CD4-positive, alpha-beta memory T cell (primary cell): ENCODE measurements at regions not wholly inside any gene's neighbourhood (a gene's known extent, or its start where the extent isn't known, plus 50 kb on each side); places are given as distances from the start of the nearest gene placed in this dataset.

ENCODE experiments used
- CTCF ChIA-PET: fragments of 350-600 bp; sonication (Branson Sonifier 250); formaldehyde crosslinking; loops from one replicate; lab custom pipeline; 2021; ENCODE audit warnings: inconsistent platforms; ENCODE audit not compliant: partially characterized antibody; lab: Charles Lee
- POLR2A ChIA-PET: fragments of 350-600 bp; sonication (Branson Sonifier 250); formaldehyde crosslinking; loops from one replicate; lab custom pipeline; 2021; ENCODE audit not compliant: partially characterized antibody; lab: Charles Lee
- DNase-seq, 5 donors: peaks; one replicate each; pipeline versions ENCODE4 v3.0.0 to v3.0.0-alpha.2; 2020 to 2022; ENCODE audit warnings: mixed read lengths in 1 of 5
- H3K27ac ChIP-seq: one replicate; pipeline ENCODE4 v1.7.0; 2013; ENCODE audit warnings: low read depth, low read length
- H3K27me3 ChIP-seq: 2 replicates; pipeline ENCODE4 v1.7.0; 2013; ENCODE audit warnings: mild to moderate bottlenecking, low read length, moderate library complexity; ENCODE audit not compliant: insufficient read depth
- H3K36me3 ChIP-seq: 2 replicates; pipeline ENCODE4 v1.7.0; 2013; ENCODE audit warnings: mild to moderate bottlenecking, low read length, moderate library complexity; ENCODE audit not compliant: insufficient read depth
- H3K4me1 ChIP-seq: 2 replicates; pipeline ENCODE4 v1.7.0; 2013; ENCODE audit warnings: mild to moderate bottlenecking, low read length, moderate library complexity; ENCODE audit not compliant: insufficient read depth
- H3K4me3 ChIP-seq, 2 donors: one replicate each; pipeline ENCODE4 v1.7.0; 2013; ENCODE audit warnings: low read length in 2 of 2, mild to moderate bottlenecking in 1 of 2
- H3K9me3 ChIP-seq, 2 donors: one replicate each; pipeline ENCODE4 v1.7.0; 2013; ENCODE audit warnings: low read length in 2 of 2, control low read depth in 1 of 2; ENCODE audit not compliant: control insufficient read depth in 1 of 2
- H3K27ac Mint-ChIP-seq, 7 donors: one replicate each; pipeline ENCODE4 v1.8.0; 2020 to 2021; ENCODE audit warnings: mixed read lengths in 7 of 7, mild to moderate bottlenecking in 6 of 7, inconsistent platforms in 3 of 7, moderate library complexity in 3 of 7
- H3K27me3 Mint-ChIP-seq, 2 donors: one replicate each; pipeline ENCODE4 v1.8.0; 2020 to 2021; ENCODE audit warnings: mixed read lengths in 2 of 2
- H3K36me3 Mint-ChIP-seq, 2 donors: one replicate each; pipeline ENCODE4 v1.8.0; 2020 to 2021; ENCODE audit warnings: mixed read lengths in 2 of 2, inconsistent platforms in 1 of 2, mild to moderate bottlenecking in 1 of 2
- H3K4me1 Mint-ChIP-seq, 4 donors: one replicate each; pipeline ENCODE4 v1.8.0; 2020 to 2021; ENCODE audit warnings: mixed read lengths in 4 of 4, mild to moderate bottlenecking in 1 of 4
- H3K4me3 Mint-ChIP-seq, 8 donors: one replicate each; pipeline ENCODE4 v1.8.0; 2020 to 2021; ENCODE audit warnings: mixed read lengths in 8 of 8, mild to moderate bottlenecking in 7 of 8, moderate library complexity in 6 of 8, inconsistent platforms in 3 of 8
- H3K9me3 Mint-ChIP-seq, 8 donors: one replicate each; pipeline ENCODE4 v1.8.0; 2020 to 2021; ENCODE audit warnings: mixed read lengths in 8 of 8, mild to moderate bottlenecking in 5 of 8, inconsistent platforms in 3 of 8, moderate library complexity in 1 of 8
- intact Hi-C: fragments of 100-400 bp; cut with micrococcal nuclease; formaldehyde crosslinking; loops from one replicate; pipeline ENCODE4 v1.15.1; 2023

DNA sequence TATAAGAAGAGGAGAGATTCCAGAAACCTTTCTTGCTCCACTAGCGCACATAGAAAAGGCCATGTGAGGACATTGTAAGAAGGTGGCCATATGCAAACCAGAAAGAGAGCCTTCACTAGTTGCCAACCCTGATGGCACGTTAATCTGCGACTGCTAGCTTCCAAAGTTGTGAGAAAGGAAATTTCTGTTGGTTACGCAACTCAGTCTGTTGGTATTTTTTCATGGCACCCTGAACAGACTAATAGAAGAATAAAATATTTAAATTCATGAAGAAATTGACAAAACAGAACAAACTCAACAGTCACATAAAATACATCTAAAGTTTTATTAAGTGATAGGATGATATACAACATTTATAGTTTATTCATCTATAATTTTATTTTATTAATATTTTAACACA lies 625.9 kb upstream of the NRXN1 start:
- Mint-ChIP-seq H3K27me3 (no peaks in the 10 kb centered on the region), H3K4me3 (no peak overlapping the region), H3K4me1 (no peaks in the 10 kb centered on the region), H3K36me3 (no peaks in the 10 kb centered on the region), H3K27ac (no peak overlapping the region), H3K9me3 (peaks cover 3 to 9% (median 4%) of the 10 kb centered on the region in 8 donors)
- intact Hi-C loops: no loop called here
- no peak overlapping the region for H3K27ac ChIP-seq
- POLR2A ChIA-PET: no interaction called here
- no peaks in the 10 kb centered on the region for H3K27me3 ChIP-seq
- no peaks in the 10 kb centered on the region for H3K4me1 ChIP-seq
- no peaks in the 10 kb centered on the region for H3K36me3 ChIP-seq
- H3K9me3 ChIP-seq: no peaks in the 10 kb centered on the region
- CTCF ChIA-PET: no interaction called here
- peak in 1 of 5 donors; percentile 16 for DNase-seq
- H3K4me3 ChIP-seq: no peak overlapping the region

- H3K27me3 Mint-ChIP-seq: no peaks in the 10 kb centered on the region
- intact Hi-C loops: no loop called here
- no peaks in the 10 kb centered on the region for H3K36me3 ChIP-seq
- H3K4me1 Mint-ChIP-seq: no peaks in the 10 kb centered on the region
- no peaks in the 10 kb centered on the region for H3K36me3 Mint-ChIP-seq
- H3K27ac Mint-ChIP-seq: no peak overlapping the region
- no peak overlapping the region for H3K27ac ChIP-seq
- DNase-seq: no peak
- ChIA-PET POLR2A (no interaction called here), CTCF (no interaction called here)
- peaks cover 0 to 5% of the 10 kb centered on the region in 2 donors for H3K9me3 ChIP-seq
- H3K27me3 ChIP-seq: no peaks in the 10 kb centered on the region
- no peaks in the 10 kb centered on the region for H3K4me1 ChIP-seq
- no peak overlapping the region for H3K4me3 ChIP-seq
- H3K4me3 Mint-ChIP-seq: no peak overlapping the region
- H3K9me3 Mint-ChIP-seq: peaks cover 0 to 13% (median 3%) of the 10 kb centered on the region in 8 donors
These were observed 618.8 kb upstream of the NRXN1 start for GRCh38 chr2:51650769-51651168.

DNA sequence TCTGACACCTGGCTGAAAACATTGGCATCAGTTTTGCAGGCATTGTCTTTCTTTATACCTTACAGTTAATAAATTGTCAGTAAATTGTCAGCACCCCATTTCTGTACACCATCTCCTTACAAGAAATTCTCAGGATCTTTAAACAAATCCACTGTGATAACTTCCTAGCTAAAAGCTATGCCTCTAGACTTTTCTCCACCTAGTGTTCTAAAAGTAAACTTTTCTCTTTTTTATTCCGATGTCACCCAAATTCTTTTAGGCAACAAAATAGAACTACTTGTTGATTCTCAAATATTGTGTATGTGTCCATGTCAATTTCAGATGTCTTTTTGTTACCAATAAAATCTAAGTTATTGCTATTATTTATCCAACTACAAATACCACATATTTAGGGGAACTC lies 617.4 kb upstream of the NRXN1 start:
- no peak overlapping the region for H3K4me3 ChIP-seq
- ChIA-PET POLR2A (no interaction called here), CTCF (no interaction called here)
- Mint-ChIP-seq H3K36me3 (no peaks in the 10 kb centered on the region), H3K4me3 (no peak overlapping the region), H3K27ac (no peak overlapping the region), H3K4me1 (no peaks in the 10 kb centered on the region), H3K27me3 (no peaks in the 10 kb centered on the region), H3K9me3 (peaks cover 0 to 13% (median 4%) of the 10 kb centered on the region in 8 donors)
- H3K36me3 ChIP-seq: no peaks in the 10 kb centered on the region
- no peaks in the 10 kb centered on the region for H3K4me1 ChIP-seq
- H3K27ac ChIP-seq: no peak overlapping the region
- intact Hi-C loops: no loop called here
- peaks cover 0 to 5% of the 10 kb centered on the region in 2 donors for H3K9me3 ChIP-seq
- no peak for DNase-seq
- H3K27me3 ChIP-seq: no peaks in the 10 kb centered on the region

DNA sequence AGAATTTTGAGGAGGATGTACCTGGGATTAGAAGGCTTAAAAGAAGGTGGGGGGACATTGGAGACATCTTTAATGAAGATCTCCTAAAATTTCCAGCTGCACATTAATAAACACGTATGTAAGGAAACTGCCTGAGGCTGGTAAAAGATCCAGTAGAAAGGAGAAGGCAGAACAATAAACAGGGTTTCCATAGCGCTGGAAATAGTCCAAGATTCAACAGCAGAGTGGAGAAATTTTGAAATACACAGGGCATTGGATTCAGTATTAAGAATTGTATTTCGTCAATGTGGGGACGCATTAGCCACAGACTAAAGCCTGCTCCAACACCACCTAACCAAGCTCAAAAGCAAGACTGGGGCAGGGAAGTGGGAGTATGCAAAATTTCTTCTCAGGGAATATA lies 606.9 kb upstream of the NRXN1 start:
- H3K9me3 Mint-ChIP-seq: peaks cover 5 to 26% (median 14%) of the 10 kb centered on the region in 8 donors
- DNase-seq: no peak
- ChIA-PET CTCF (no interaction called here), POLR2A (no interaction called here)
- H3K27me3 ChIP-seq: no peaks in the 10 kb centered on the region
- H3K27ac Mint-ChIP-seq: no peak overlapping the region
- no peak overlapping the region for H3K4me3 Mint-ChIP-seq
- peaks cover 0 to 2% of the 10 kb centered on the region in 2 donors for H3K9me3 ChIP-seq
- intact Hi-C loops: no loop called here
- no peaks in the 10 kb centered on the region for H3K4me1 ChIP-seq
- no peak overlapping the region for H3K27ac ChIP-seq
- H3K36me3 Mint-ChIP-seq: no peaks in the 10 kb centered on the region
- H3K4me1 Mint-ChIP-seq: no peaks in the 10 kb centered on the region
- H3K27me3 Mint-ChIP-seq: no peaks in the 10 kb centered on the region
- no peaks in the 10 kb centered on the region for H3K36me3 ChIP-seq
- no peak overlapping the region for H3K4me3 ChIP-seq

- no peak overlapping the region for H3K4me3 ChIP-seq
- Mint-ChIP-seq H3K4me3 (no peak overlapping the region), H3K9me3 (peaks cover 2 to 12% (median 5%) of the 10 kb centered on the region in 8 donors), H3K27ac (no peak overlapping the region), H3K4me1 (no peaks in the 10 kb centered on the region), H3K27me3 (no peaks in the 10 kb centered on the region), H3K36me3 (no peaks in the 10 kb centered on the region)
- DNase-seq: no peak
- ChIA-PET CTCF (no interaction called here), POLR2A (no interaction called here)
- H3K4me1 ChIP-seq: no peaks in the 10 kb centered on the region
- no peaks in the 10 kb centered on the region for H3K27me3 ChIP-seq
- H3K36me3 ChIP-seq: no peaks in the 10 kb centered on the region
- no peak overlapping the region for H3K27ac ChIP-seq
- H3K9me3 ChIP-seq: no peaks in the 10 kb centered on the region
- intact Hi-C loops: no loop called here
These were observed 601.1 kb upstream of the NRXN1 start for GRCh38 chr2:51633073-51633472.

GRCh38 chr2:51629406-51629805 lies 597.5 kb upstream of the NRXN1 start:
- ChIA-PET CTCF (no interaction called here), POLR2A (no interaction called here)
- no peak overlapping the region for H3K4me3 Mint-ChIP-seq
- no peaks in the 10 kb centered on the region for H3K4me1 Mint-ChIP-seq
- no peak overlapping the region for H3K27ac ChIP-seq
- no peaks in the 10 kb centered on the region for H3K27me3 Mint-ChIP-seq
- H3K4me3 ChIP-seq: no peak overlapping the region
- no peaks in the 10 kb centered on the region for H3K36me3 Mint-ChIP-seq
- DNase-seq: no peak
- no peaks in the 10 kb centered on the region for H3K4me1 ChIP-seq
- no peaks in the 10 kb centered on the region for H3K36me3 ChIP-seq
- intact Hi-C loops: no loop called here
- H3K27ac Mint-ChIP-seq: no peak overlapping the region
- H3K9me3 Mint-ChIP-seq: peaks cover 0 to 9% (median 4%) of the 10 kb centered on the region in 8 donors
- no peaks in the 10 kb centered on the region for H3K27me3 ChIP-seq
- no peaks in the 10 kb centered on the region for H3K9me3 ChIP-seq

GRCh38 chr2:51628917-51629316 lies 597.0 kb upstream of the NRXN1 start:
- ChIA-PET CTCF (no interaction called here), POLR2A (no interaction called here)
- Histone ChIP-seq H3K9me3 (no peaks in the 10 kb centered on the region), H3K4me1 (no peaks in the 10 kb centered on the region), H3K27ac (no peak overlapping the region), H3K27me3 (no peaks in the 10 kb centered on the region), H3K36me3 (no peaks in the 10 kb centered on the region), H3K4me3 (no peak overlapping the region)
- Mint-ChIP-seq H3K4me1 (no peaks in the 10 kb centered on the region), H3K4me3 (no peak overlapping the region), H3K36me3 (no peaks in the 10 kb centered on the region), H3K9me3 (peaks cover 0 to 9% (median 2%) of the 10 kb centered on the region in 8 donors), H3K27ac (no peak overlapping the region), H3K27me3 (no peaks in the 10 kb centered on the region)
- intact Hi-C loops: no loop called here
- DNase-seq: no peak

- Mint-ChIP-seq H3K27ac (no peak overlapping the region), H3K4me1 (no peaks in the 10 kb centered on the region), H3K36me3 (no peaks in the 10 kb centered on the region), H3K4me3 (no peak overlapping the region), H3K9me3 (peaks cover 0 to 18% (median 12%) of the 10 kb centered on the region in 8 donors), H3K27me3 (no peaks in the 10 kb centered on the region)
- no peak for DNase-seq
- CTCF ChIA-PET: no interaction called here
- POLR2A ChIA-PET: no interaction called here
- no peak overlapping the region for H3K4me3 ChIP-seq
- no peaks in the 10 kb centered on the region for H3K27me3 ChIP-seq
- H3K36me3 ChIP-seq: no peaks in the 10 kb centered on the region
- no peak overlapping the region for H3K27ac ChIP-seq
- no peaks in the 10 kb centered on the region for H3K4me1 ChIP-seq
- intact Hi-C loops: no loop called here
- H3K9me3 ChIP-seq: no peaks in the 10 kb centered on the region
These were observed 593.1 kb upstream of the NRXN1 start for GRCh38 chr2:51624995-51625394.
